ENCODE measurements at regions not wholly inside any gene's neighbourhood (a gene's known extent, or its start where the extent isn't known, plus 50 kb on each side); places are given as distances from the start of the nearest gene placed in this dataset.
"Not testable (repeated sequence)": the region's sequence is repeated elsewhere in the genome, so short reads cannot be mapped to it uniquely, and the experiment has no call there.

- Mint-ChIP-seq H3K4me3 (no peak overlapping the region), H3K36me3 (peaks cover 1% of the 10 kb centered on the region), H3K27me3 (no peaks in the 10 kb centered on the region), H3K9me3 (no peaks in the 10 kb centered on the region), H3K4me1 (no peaks in the 10 kb centered on the region), H3K27ac (no peak overlapping the region)
Measured at GRCh38 chr15:99863550-99864198, 130.4 kb upstream of the LYSMD4 start.

GRCh38 chr15:99857836-99858235 is 124.6 kb upstream of the LYSMD4 start:
- Mint-ChIP-seq H3K4me3 (no peak overlapping the region), H3K27ac (no peak overlapping the region), H3K36me3 (peaks cover 2% of the 10 kb centered on the region), H3K27me3 (no peaks in the 10 kb centered on the region), H3K4me1 (no peaks in the 10 kb centered on the region), H3K9me3 (no peaks in the 10 kb centered on the region)

- Mint-ChIP-seq H3K27ac (no peak overlapping the region), H3K36me3 (peaks cover 4% of the 10 kb centered on the region), H3K4me1 (peaks cover 6% of the 10 kb centered on the region), H3K27me3 (no peaks in the 10 kb centered on the region), H3K9me3 (no peaks in the 10 kb centered on the region), H3K4me3 (no peak overlapping the region)
Measured at GRCh38 chr15:99850517-99850916, 117.3 kb upstream of the LYSMD4 start.

- Mint-ChIP-seq H3K4me1 (peaks cover 37% of the 10 kb centered on the region), H3K27ac (peak overlapping the region; percentile 52), H3K9me3 (no peaks in the 10 kb centered on the region), H3K27me3 (no peaks in the 10 kb centered on the region), H3K36me3 (peaks cover 3% of the 10 kb centered on the region), H3K4me3 (no peak overlapping the region)
Measured at GRCh38 chr15:99845009-99845408, 111.8 kb upstream of the LYSMD4 start.

- Mint-ChIP-seq H3K27ac (peak overlapping the region; percentile 57), H3K4me3 (no peak overlapping the region), H3K27me3 (no peaks in the 10 kb centered on the region), H3K9me3 (no peaks in the 10 kb centered on the region), H3K4me1 (peaks cover 41% of the 10 kb centered on the region), H3K36me3 (peaks cover 10% of the 10 kb centered on the region)
Measured at GRCh38 chr15:99844150-99844549, 110.9 kb upstream of the LYSMD4 start.

GRCh38 chr15:99842071-99842470 is 108.8 kb upstream of the LYSMD4 start:
- Mint-ChIP-seq H3K9me3 (no peaks in the 10 kb centered on the region), H3K27me3 (no peaks in the 10 kb centered on the region), H3K4me3 (peak overlapping the region; percentile 0), H3K4me1 (peaks cover 41% of the 10 kb centered on the region), H3K36me3 (peaks cover 20% of the 10 kb centered on the region), H3K27ac (peak overlapping the region; percentile 59)

GRCh38 chr15:99826157-99826780 is 93.0 kb upstream of the LYSMD4 start:
- H3K4me1 Mint-ChIP-seq = peaks cover 5% of the 10 kb centered on the region
- H3K9me3 Mint-ChIP-seq = no peaks in the 10 kb centered on the region
- no peak overlapping the region for H3K4me3 Mint-ChIP-seq
- peak overlapping the region; percentile 76 for H3K27ac Mint-ChIP-seq
- H3K27me3 Mint-ChIP-seq = no peaks in the 10 kb centered on the region
- peaks cover 35% of the 10 kb centered on the region for H3K36me3 Mint-ChIP-seq

- H3K27ac Mint-ChIP-seq = no peak overlapping the region
- H3K36me3 Mint-ChIP-seq = peaks cover 40% of the 10 kb centered on the region
- no peak overlapping the region for H3K4me3 Mint-ChIP-seq
- H3K9me3 Mint-ChIP-seq = no peaks in the 10 kb centered on the region
- H3K27me3 Mint-ChIP-seq = no peaks in the 10 kb centered on the region
- peaks cover 5% of the 10 kb centered on the region for H3K4me1 Mint-ChIP-seq
Measured at GRCh38 chr15:99823346-99823745, 90.1 kb upstream of the LYSMD4 start.

GRCh38 chr15:99819981-99820718 is 86.9 kb upstream of the LYSMD4 start:
- peaks cover 39% of the 10 kb centered on the region for H3K36me3 Mint-ChIP-seq
- H3K4me3 Mint-ChIP-seq = no peak overlapping the region
- H3K4me1 Mint-ChIP-seq = no peaks in the 10 kb centered on the region
- no peaks in the 10 kb centered on the region for H3K27me3 Mint-ChIP-seq
- no peaks in the 10 kb centered on the region for H3K9me3 Mint-ChIP-seq
- no peak overlapping the region for H3K27ac Mint-ChIP-seq

GRCh38 chr15:99818872-99819271 is 85.6 kb upstream of the LYSMD4 start:
- Mint-ChIP-seq H3K9me3 (no peaks in the 10 kb centered on the region), H3K27ac (no peak overlapping the region), H3K36me3 (peaks cover 33% of the 10 kb centered on the region), H3K4me3 (no peak overlapping the region), H3K4me1 (no peaks in the 10 kb centered on the region), H3K27me3 (no peaks in the 10 kb centered on the region)

GRCh38 chr15:99816862-99817261 is 83.6 kb upstream of the LYSMD4 start:
- H3K36me3 Mint-ChIP-seq = peaks cover 34% of the 10 kb centered on the region
- H3K27me3 Mint-ChIP-seq, H3K4me1 Mint-ChIP-seq, H3K27ac Mint-ChIP-seq, H3K4me3 Mint-ChIP-seq, H3K9me3 Mint-ChIP-seq: not testable (repeated sequence)

GRCh38 chr15:99810663-99811062 is 77.4 kb upstream of the LYSMD4 start:
- Mint-ChIP-seq H3K36me3 (peaks cover 13% of the 10 kb centered on the region), H3K4me3 (peak overlapping the region; percentile 51), H3K27ac (peak overlapping the region; percentile 52), H3K4me1 (peaks cover 24% of the 10 kb centered on the region)
- not testable (repeated sequence) for H3K27me3 Mint-ChIP-seq, H3K9me3 Mint-ChIP-seq

- not testable (repeated sequence) for H3K27me3 Mint-ChIP-seq, H3K36me3 Mint-ChIP-seq, H3K9me3 Mint-ChIP-seq, H3K4me3 Mint-ChIP-seq, H3K4me1 Mint-ChIP-seq, H3K27ac Mint-ChIP-seq
Measured at GRCh38 chr15:99799854-99800250, 66.6 kb upstream of the LYSMD4 start.

- not testable (repeated sequence) for H3K9me3 Mint-ChIP-seq, H3K27me3 Mint-ChIP-seq, H3K27ac Mint-ChIP-seq, H3K4me3 Mint-ChIP-seq, H3K36me3 Mint-ChIP-seq, H3K4me1 Mint-ChIP-seq
Measured at GRCh38 chr15:99799182-99799853, 66.1 kb upstream of the LYSMD4 start.

- not testable (repeated sequence) for H3K27me3 Mint-ChIP-seq, H3K36me3 Mint-ChIP-seq, H3K4me3 Mint-ChIP-seq
Measured at GRCh38 chr15:99796940-99797870, 64.0 kb upstream of the LYSMD4 start.

More at GRCh38 chr15:99796940-99797870, 64.0 kb upstream of the LYSMD4 start:
- not testable (repeated sequence) for H3K9me3 Mint-ChIP-seq, H3K27ac Mint-ChIP-seq, H3K4me1 Mint-ChIP-seq
